ENCODE measurements at regions not wholly inside any gene's neighbourhood (a gene's known extent, or its start where the extent isn't known, plus 50 kb on each side); places are given as distances from the start of the nearest gene placed in this dataset.
"Not testable (repeated sequence)": the region's sequence is repeated elsewhere in the genome, so short reads cannot be mapped to it uniquely, and the experiment has no call there.

DNA sequence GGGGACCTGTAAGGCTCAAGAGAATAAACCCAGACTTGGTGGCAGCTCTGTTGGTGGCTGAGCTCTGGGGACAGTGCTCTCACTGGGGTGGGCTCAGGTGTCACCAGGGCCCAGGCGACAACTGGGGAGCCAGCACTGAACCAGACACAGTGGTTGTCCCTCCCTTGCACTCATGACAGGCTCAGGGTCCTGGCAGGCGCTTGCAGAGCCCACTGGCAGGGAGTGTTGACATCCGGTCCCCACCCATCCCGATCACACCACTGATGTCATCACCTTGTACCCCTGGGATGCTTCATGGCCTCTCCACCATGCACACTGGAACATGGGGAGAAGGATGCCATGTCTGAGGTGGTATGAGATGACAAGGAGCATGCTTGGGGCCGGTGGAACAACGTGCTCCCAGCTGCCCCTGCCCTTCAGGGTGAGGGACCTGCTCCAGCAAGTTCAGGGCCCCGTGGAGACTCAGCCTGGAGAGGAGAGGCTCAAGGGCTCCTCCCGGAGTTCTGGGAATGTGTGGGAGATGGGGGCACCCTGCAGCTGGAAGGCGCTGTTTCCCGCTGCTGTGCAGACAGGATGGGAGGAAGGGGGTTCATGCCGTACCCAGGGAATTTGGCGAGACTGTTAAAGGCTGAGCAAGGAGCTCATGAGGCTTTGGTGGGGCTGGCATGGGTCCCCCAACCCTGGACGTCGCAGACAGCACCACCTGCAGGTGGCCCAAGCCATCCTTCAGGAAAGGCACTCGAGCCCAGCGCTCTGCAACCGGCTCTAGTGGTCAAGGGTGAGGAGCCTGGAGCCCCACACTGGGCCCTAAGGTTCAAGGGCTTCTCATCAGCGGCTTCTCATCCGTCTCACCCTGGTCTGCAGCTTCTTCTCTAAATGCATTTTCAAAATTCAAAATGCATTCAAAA lies 141.1 kb upstream of the ZNF469 start:
- Histone ChIP-seq H3K18ac (ENCODE audit: low read length) (peak overlapping the region; percentile 87), H3K14ac (ENCODE audit: low read length) (peak overlapping the region; percentile 71)
- not testable (repeated sequence) for H2BK15ac ChIP-seq (ENCODE audit: low read length); H2AK5ac ChIP-seq (ENCODE audit: low read depth, low read length); H3K23ac ChIP-seq (ENCODE audit: low read depth, low read length, poor library complexity); H2BK5ac ChIP-seq (ENCODE audit: low read length); H2AFZ ChIP-seq (ENCODE audit: low read length); H3K4ac ChIP-seq (ENCODE audit: low read length); H3K4me1 ChIP-seq (ENCODE audit: control insufficient read depth in 2 of 2, insufficient read depth in 1 of 2, low read depth in 1 of 2, low read length in 2 of 2); H2BK120ac ChIP-seq (ENCODE audit: low read depth, low read length); H3K9ac ChIP-seq (ENCODE audit: low read depth, low read length, poor library complexity); H3K27me3 ChIP-seq (ENCODE audit: control insufficient read depth in 3 of 3, insufficient read depth in 3 of 3, low read depth in 1 of 3, low read length in 3 of 3); H3K4me3 ChIP-seq (ENCODE audit: low read length in 2 of 2); DNase-seq (ENCODE audit: low spot score); H2BK12ac ChIP-seq (ENCODE audit: low read length); H4K91ac ChIP-seq (ENCODE audit: low read depth, low read length, poor library complexity); H3K36me3 ChIP-seq (replicated peaks in 1 of 2; ENCODE audit: control insufficient read depth in 2 of 2, insufficient read depth in 2 of 2, low read length in 2 of 2); H3K9me3 ChIP-seq (replicated peaks in 1 of 2; ENCODE audit: control insufficient read depth in 2 of 2, insufficient read depth in 1 of 2, low read depth in 1 of 2, low read length in 2 of 2); H3K27ac ChIP-seq (replicated peaks; ENCODE audit: low read length); H4K8ac ChIP-seq (ENCODE audit: low read depth, low read length); H3K79me1 ChIP-seq (ENCODE audit: low read depth, low read length); H3K4me2 ChIP-seq (ENCODE audit: insufficient read depth, low read length, poor library complexity, severe bottlenecking)
- no CpG with 5 or more reads among the region's 19 CpGs for WGBS, 2 donors (ENCODE audit: extremely low coverage in 2 of 2, insufficient read length in 2 of 2, insufficient replicate concordance in 1 of 2)

DNA sequence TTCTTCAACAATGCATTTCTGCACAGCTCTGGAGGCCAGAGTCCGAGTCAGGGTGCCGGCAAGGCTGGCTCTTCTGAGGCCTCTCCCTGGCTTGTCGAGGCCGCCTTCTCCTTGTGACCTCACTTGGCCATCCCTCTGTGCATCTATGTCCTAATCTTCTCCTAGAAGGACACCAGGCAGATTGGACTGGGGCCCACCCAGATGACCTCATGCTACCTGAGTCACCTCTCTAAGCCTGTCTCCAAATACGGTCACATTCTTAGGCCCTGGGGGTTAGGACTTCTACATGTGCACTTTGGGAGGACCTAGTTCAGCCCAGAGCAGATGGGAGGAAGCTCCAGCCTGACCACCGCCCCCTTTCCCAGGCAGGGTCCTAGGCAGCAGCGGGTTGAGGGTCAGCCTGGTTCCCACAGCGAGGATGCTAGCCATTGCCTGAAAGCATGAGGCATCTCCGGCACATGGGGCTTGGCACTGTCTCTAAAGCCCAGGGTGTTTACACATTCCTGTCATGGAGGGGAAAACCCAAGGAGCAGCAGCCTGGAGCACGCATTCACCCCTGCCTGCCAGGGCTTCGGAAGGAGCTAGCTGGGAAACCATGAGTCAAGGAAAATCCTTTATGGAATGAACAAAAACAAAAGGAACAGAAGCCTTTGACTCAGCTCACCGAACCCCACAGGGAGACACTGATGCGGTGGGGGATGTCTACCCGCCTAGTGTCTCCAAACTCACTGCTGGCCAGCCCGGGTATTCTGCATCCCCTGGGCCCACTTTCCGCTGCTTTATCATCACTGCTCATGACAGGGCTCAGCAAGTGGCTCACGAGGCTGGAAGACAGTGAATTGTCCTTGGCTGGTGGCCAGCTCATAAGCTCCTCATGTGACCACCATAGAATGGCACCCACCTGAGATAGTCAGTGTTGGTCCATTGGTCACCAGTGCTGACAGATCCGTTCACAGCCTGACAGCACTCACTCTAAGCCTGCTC lies 140.2 kb upstream of the ZNF469 start:
- not testable (repeated sequence) for H3K9ac ChIP-seq (ENCODE audit: low read depth, low read length, poor library complexity); H2BK12ac ChIP-seq (ENCODE audit: low read length); H3K4me2 ChIP-seq (ENCODE audit: insufficient read depth, low read length, poor library complexity, severe bottlenecking); H4K8ac ChIP-seq (ENCODE audit: low read depth, low read length); H3K23ac ChIP-seq (ENCODE audit: low read depth, low read length, poor library complexity); H2BK120ac ChIP-seq (ENCODE audit: low read depth, low read length); H4K91ac ChIP-seq (ENCODE audit: low read depth, low read length, poor library complexity); H3K14ac ChIP-seq (ENCODE audit: low read length); H3K18ac ChIP-seq (ENCODE audit: low read length); H2BK5ac ChIP-seq (ENCODE audit: low read length); H2AK5ac ChIP-seq (ENCODE audit: low read depth, low read length); H3K27ac ChIP-seq (replicated peaks; ENCODE audit: low read length); H3K4ac ChIP-seq (ENCODE audit: low read length); H3K9me3 ChIP-seq (replicated peaks in 1 of 2; ENCODE audit: control insufficient read depth in 2 of 2, insufficient read depth in 1 of 2, low read depth in 1 of 2, low read length in 2 of 2); H3K36me3 ChIP-seq (replicated peaks in 1 of 2; ENCODE audit: control insufficient read depth in 2 of 2, insufficient read depth in 2 of 2, low read length in 2 of 2); H3K27me3 ChIP-seq (ENCODE audit: control insufficient read depth in 3 of 3, insufficient read depth in 3 of 3, low read depth in 1 of 3, low read length in 3 of 3); H3K79me1 ChIP-seq (ENCODE audit: low read depth, low read length); H3K4me1 ChIP-seq (ENCODE audit: control insufficient read depth in 2 of 2, insufficient read depth in 1 of 2, low read depth in 1 of 2, low read length in 2 of 2); H2BK15ac ChIP-seq (ENCODE audit: low read length); DNase-seq (ENCODE audit: low spot score); H2AFZ ChIP-seq (ENCODE audit: low read length); H3K4me3 ChIP-seq (ENCODE audit: low read length in 2 of 2)
- WGBS, 2 donors (ENCODE audit: extremely low coverage in 2 of 2, insufficient read length in 2 of 2, insufficient replicate concordance in 1 of 2) = no CpG with 5 or more reads among the region's 18 CpGs

DNA sequence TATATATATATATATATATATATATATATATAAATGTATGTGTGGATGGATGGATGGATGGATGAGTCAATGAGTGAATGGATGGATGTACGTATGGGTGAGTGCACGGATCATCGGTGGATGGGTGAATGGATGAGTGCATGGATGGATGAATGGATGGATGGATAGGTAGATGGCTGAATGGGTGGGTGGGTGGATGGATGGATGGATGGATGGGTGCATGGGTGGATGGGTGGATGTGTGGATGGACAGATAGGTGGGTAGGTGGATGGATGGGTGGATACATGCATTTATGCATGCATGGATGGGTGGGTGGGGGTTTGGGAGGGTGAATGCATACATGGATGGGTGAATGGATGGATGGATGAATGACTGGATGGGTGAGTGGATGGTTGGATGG lies 138.8 kb upstream of the ZNF469 start:
- H2BK5ac ChIP-seq (ENCODE audit: low read length); H3K4me1 ChIP-seq (ENCODE audit: control insufficient read depth in 2 of 2, insufficient read depth in 1 of 2, low read depth in 1 of 2, low read length in 2 of 2); H2BK120ac ChIP-seq (ENCODE audit: low read depth, low read length); DNase-seq (ENCODE audit: low spot score); H3K18ac ChIP-seq (ENCODE audit: low read length); H3K4ac ChIP-seq (ENCODE audit: low read length); H3K4me2 ChIP-seq (ENCODE audit: insufficient read depth, low read length, poor library complexity, severe bottlenecking); H3K36me3 ChIP-seq (replicated peaks in 1 of 2; ENCODE audit: control insufficient read depth in 2 of 2, insufficient read depth in 2 of 2, low read length in 2 of 2); H3K9ac ChIP-seq (ENCODE audit: low read depth, low read length, poor library complexity); H3K79me1 ChIP-seq (ENCODE audit: low read depth, low read length); H2BK12ac ChIP-seq (ENCODE audit: low read length); H3K9me3 ChIP-seq (replicated peaks in 1 of 2; ENCODE audit: control insufficient read depth in 2 of 2, insufficient read depth in 1 of 2, low read depth in 1 of 2, low read length in 2 of 2); H3K4me3 ChIP-seq (ENCODE audit: low read length in 2 of 2); H3K14ac ChIP-seq (ENCODE audit: low read length); H3K27me3 ChIP-seq (ENCODE audit: control insufficient read depth in 3 of 3, insufficient read depth in 3 of 3, low read depth in 1 of 3, low read length in 3 of 3); H4K91ac ChIP-seq (ENCODE audit: low read depth, low read length, poor library complexity); H2BK15ac ChIP-seq (ENCODE audit: low read length); H2AFZ ChIP-seq (ENCODE audit: low read length); H4K8ac ChIP-seq (ENCODE audit: low read depth, low read length); H3K23ac ChIP-seq (ENCODE audit: low read depth, low read length, poor library complexity); H2AK5ac ChIP-seq (ENCODE audit: low read depth, low read length); H3K27ac ChIP-seq (replicated peaks; ENCODE audit: low read length): not testable (repeated sequence)
- WGBS, 2 donors (ENCODE audit: extremely low coverage in 2 of 2, insufficient read length in 2 of 2, insufficient replicate concordance in 1 of 2) = no CpG with 5 or more reads among the region's 3 CpGs

Data from neuronal stem cell (in vitro differentiated cells).